ENCODE measurements at regions not wholly inside any gene's neighbourhood (a gene's known extent, or its start where the extent isn't known, plus 50 kb on each side); places are given as distances from the start of the nearest gene placed in this dataset.

GRCh38 chr3:31081018-31081662 is 186.7 kb upstream of the GADL1 start:
- H3K4me3 ChIP-seq (ENCODE audit: control insufficient read depth, low read depth, low read length), result no peak overlapping the region
- TF ChIP-seq CTCF (IDR thresholded peaks at IDR 0.05; ENCODE audit: control insufficient read depth, insufficient read depth, low read depth, low read length, missing control alignments), result no peak
- no peak for DNase-seq (ENCODE audit: low read depth)

GRCh38 chr3:31086148-31086547 is 191.7 kb upstream of the GADL1 start:
- DNase-seq (ENCODE audit: low read depth), result no peak
- TF ChIP-seq CTCF (IDR thresholded peaks at IDR 0.05; ENCODE audit: control insufficient read depth, insufficient read depth, low read depth, low read length, missing control alignments), result no peak
- no peak overlapping the region for H3K4me3 ChIP-seq (ENCODE audit: control insufficient read depth, low read depth, low read length)

GRCh38 chr3:31086698-31087097 is 192.2 kb upstream of the GADL1 start:
- TF ChIP-seq CTCF (IDR thresholded peaks at IDR 0.05; ENCODE audit: control insufficient read depth, insufficient read depth, low read depth, low read length, missing control alignments), result no peak
- no peak overlapping the region for H3K4me3 ChIP-seq (ENCODE audit: control insufficient read depth, low read depth, low read length)
- DNase-seq (ENCODE audit: low read depth), result no peak

- H3K4me3 ChIP-seq (ENCODE audit: control insufficient read depth, low read depth, low read length), result no peak overlapping the region
- no peak for DNase-seq (ENCODE audit: low read depth)
- no peak for TF ChIP-seq CTCF (IDR thresholded peaks at IDR 0.05; ENCODE audit: control insufficient read depth, insufficient read depth, low read depth, low read length, missing control alignments)
Observed at GRCh38 chr3:31091748-31092147, 197.3 kb upstream of the GADL1 start.

GRCh38 chr3:31092748-31093589 is 198.5 kb upstream of the GADL1 start:
- DNase-seq (ENCODE audit: low read depth), result no peak
- H3K4me3 ChIP-seq (ENCODE audit: control insufficient read depth, low read depth, low read length), result no peak overlapping the region
- TF ChIP-seq CTCF (IDR thresholded peaks at IDR 0.05; ENCODE audit: control insufficient read depth, insufficient read depth, low read depth, low read length, missing control alignments), result no peak

- no peak for TF ChIP-seq CTCF (IDR thresholded peaks at IDR 0.05; ENCODE audit: control insufficient read depth, insufficient read depth, low read depth, low read length, missing control alignments)
- DNase-seq (ENCODE audit: low read depth), result no peak
- no peak overlapping the region for H3K4me3 ChIP-seq (ENCODE audit: control insufficient read depth, low read depth, low read length)
Observed at GRCh38 chr3:31093606-31094005, 199.1 kb upstream of the GADL1 start.
